OCI-LY3 (cell line): ENCODE measurements at regions not wholly inside any gene's neighbourhood (a gene's known extent, or its start where the extent isn't known, plus 50 kb on each side); places are given as distances from the start of the nearest gene placed in this dataset.
"Not testable (repeated sequence)": the region's sequence is repeated elsewhere in the genome, so short reads cannot be mapped to it uniquely, and the experiment has no call there.

Experiments used
- H2AFZ ChIP-seq: fragments of 200-600, 300-600 bp; shearing (Covaris generic); 2 replicates; pipeline ENCODE4 v1.6.0; 2014; ENCODE audit warnings: antibody characterized with exemption, low read depth, low read length
- H3K27ac ChIP-seq: fragments of 200-600, 300-600 bp; sonication (generic); 2 replicates; pipeline ENCODE4 v1.5.1; 2014; ENCODE audit warnings: mild to moderate bottlenecking, low read length, moderate library complexity, mixed read lengths
- H3K27me3 ChIP-seq: fragments of 200-600, 300-600 bp; sonication (generic); 2 replicates; pipeline ENCODE4 v1.6.1; 2014; ENCODE audit warnings: low read depth, low read length, mixed read lengths
- H3K36me3 ChIP-seq: fragments of 200-600, 300-600 bp; sonication (generic); replicated peaks from 2 replicates; pipeline ENCODE3; 2014; ENCODE audit warnings: low read depth, low read length, mixed read lengths
- H3K4me1 ChIP-seq: fragments of 300-600, 200-600 bp; sonication (generic); 2 replicates; pipeline ENCODE4 v1.6.1; 2014; ENCODE audit warnings: low read length, mixed read lengths
- H3K4me2 ChIP-seq: fragments of 200-600, 300-600 bp; sonication (generic); 2 replicates; pipeline ENCODE4 v1.6.1; 2014; ENCODE audit warnings: low read length, mixed read lengths
- H3K4me3 ChIP-seq: fragments of 300-600, 200-600 bp; sonication (generic); 2 replicates; pipeline ENCODE4 v1.5.1; 2014; ENCODE audit warnings: antibody characterized with exemption, mild to moderate bottlenecking, low read length, moderate library complexity
- H3K79me2 ChIP-seq: fragments of 300-600, 200-600 bp; shearing (Covaris generic); 2 replicates; pipeline ENCODE4 v1.6.1; 2014; ENCODE audit warnings: mild to moderate bottlenecking, low read length, mixed read lengths
- H3K9ac ChIP-seq: fragments of 300-600, 200-600 bp; shearing (Covaris generic); 2 replicates; pipeline ENCODE4 v1.6.0; 2014; ENCODE audit warnings: mild to moderate bottlenecking, low read length, moderate library complexity
- H3K9me3 ChIP-seq: fragments of 200-600, 300-600 bp; shearing (Covaris generic); 2 replicates; pipeline ENCODE4 v1.6.1; 2014; ENCODE audit warnings: low read length, mixed read lengths; ENCODE audit not compliant: insufficient read depth
- H4K20me1 ChIP-seq: fragments of 200-600, 300-600 bp; sonication (generic); 2 replicates; pipeline ENCODE4 v1.6.1; 2016; ENCODE audit warnings: low read length, mixed read lengths; ENCODE audit not compliant: insufficient read depth
- CTCF ChIP-seq: fragments of 200-600, 300-600 bp; sonication (generic); IDR thresholded peaks from 2 replicates; pipeline ENCODE4 v1.5.1; 2014; ENCODE audit warnings: antibody characterized with exemption, low read length, low read depth
- EZH2phosphoT487 ChIP-seq: fragments of 200-600 bp; shearing (Covaris generic); IDR thresholded peaks from 2 replicates; pipeline ENCODE4 v1.6.1; 2018; ENCODE audit warnings: antibody characterized with exemption, mixed run types, low read depth

- H3K4me2 ChIP-seq = no peak overlapping the region
- H3K4me1 ChIP-seq = peaks cover 31% of the 10 kb centered on the region
- H4K20me1 ChIP-seq = no peaks in the 10 kb centered on the region
- no peak overlapping the region for H3K9ac ChIP-seq
- H3K79me2 ChIP-seq = no peaks in the 10 kb centered on the region
- no peaks in the 10 kb centered on the region for H3K27me3 ChIP-seq
- TF ChIP-seq EZH2phosphoT487 (no peak), CTCF (no peak)
- H3K9me3 ChIP-seq = no peaks in the 10 kb centered on the region
- no peak overlapping the region for H3K27ac ChIP-seq
- H3K36me3 ChIP-seq = peaks cover 2% of the 10 kb centered on the region
- H3K4me3 ChIP-seq = no peak overlapping the region
- H2AFZ ChIP-seq = no peak overlapping the region
Measured at GRCh38 chr6:75020971-75021370, 184.9 kb downstream of the COL12A1 start.

GRCh38 chr6:75020376-75020775 lies 185.5 kb downstream of the COL12A1 start:
- H3K4me3 ChIP-seq = no peak overlapping the region
- peaks cover 29% of the 10 kb centered on the region for H3K4me1 ChIP-seq
- H3K36me3 ChIP-seq = peaks cover 2% of the 10 kb centered on the region
- H3K27ac ChIP-seq = no peak overlapping the region
- H3K9ac ChIP-seq = no peak overlapping the region
- no peak overlapping the region for H3K4me2 ChIP-seq
- TF ChIP-seq CTCF (no peak), EZH2phosphoT487 (no peak)
- H3K9me3 ChIP-seq = no peaks in the 10 kb centered on the region
- no peak overlapping the region for H2AFZ ChIP-seq
- H3K27me3 ChIP-seq = no peaks in the 10 kb centered on the region
- H4K20me1 ChIP-seq = no peaks in the 10 kb centered on the region
- H3K79me2 ChIP-seq = no peaks in the 10 kb centered on the region

GRCh38 chr6:75012018-75012417 lies 193.8 kb downstream of the COL12A1 start:
- Histone ChIP-seq H3K4me3 (no peak overlapping the region), H3K9me3 (no peaks in the 10 kb centered on the region), H3K4me2 (no peak overlapping the region), H3K79me2 (no peaks in the 10 kb centered on the region), H3K27me3 (no peaks in the 10 kb centered on the region), H3K27ac (no peak overlapping the region), H3K9ac (no peak overlapping the region), H2AFZ (no peak overlapping the region), H3K4me1 (no peaks in the 10 kb centered on the region), H4K20me1 (no peaks in the 10 kb centered on the region), H3K36me3 (no peaks in the 10 kb centered on the region)
- TF ChIP-seq CTCF = no peak
- TF ChIP-seq EZH2phosphoT487 = no peak

- not testable (repeated sequence) for H3K4me1 ChIP-seq, H2AFZ ChIP-seq, H3K27ac ChIP-seq, H3K9ac ChIP-seq, H3K79me2 ChIP-seq, H3K9me3 ChIP-seq, H3K27me3 ChIP-seq, H3K4me2 ChIP-seq, H4K20me1 ChIP-seq, H3K36me3 ChIP-seq, H3K4me3 ChIP-seq
Measured at GRCh38 chr6:75003984-75004383, 201.9 kb downstream of the COL12A1 start.

- Histone ChIP-seq H3K9ac (no peak overlapping the region), H3K4me2 (no peak overlapping the region), H3K27me3 (no peaks in the 10 kb centered on the region), H4K20me1 (no peaks in the 10 kb centered on the region), H3K36me3 (no peaks in the 10 kb centered on the region), H2AFZ (0 out of 2 replicates have a peak overlapping the region, but pooled peaks have one; percentile 1), H3K27ac (no peak overlapping the region), H3K4me3 (no peak overlapping the region), H3K9me3 (no peaks in the 10 kb centered on the region), H3K4me1 (no peaks in the 10 kb centered on the region), H3K79me2 (no peaks in the 10 kb centered on the region)
- TF ChIP-seq CTCF (no peak), EZH2phosphoT487 (no peak)
Measured at GRCh38 chr6:74997646-74998045, 208.2 kb downstream of the COL12A1 start.
